K562 (cell line): ENCODE measurements at regions not wholly inside any gene's neighbourhood (a gene's known extent, or its start where the extent isn't known, plus 50 kb on each side); places are given as distances from the start of the nearest gene placed in this dataset.

Experiments used
- ATAC-seq: fragments of 200-7000 bp; cut with Tn5 transposase; 3 replicates; pipeline ENCODE4 v1.9.1; 2020; ENCODE audit warnings: moderate library complexity
- BruUV-seq: library from RNA; stranded (reverse); fragments of 400-500 nt; replicated peaks from 2 replicates; lab custom pipeline; 2021; lab: Mats Ljungman, UMichigan
- CTCF ChIA-PET: fragments of 300-600 bp; formaldehyde crosslinking; extraction: SDS; loops from one replicate; lab custom pipeline; 2021; ENCODE audit warnings: low intra/inter-chr PET ratio; lab: Yijun Ruan, JAX
- POLR2A ChIA-PET: fragments of 300-600, 350-650 bp; sonication (Branson Sonifier 250); formaldehyde crosslinking; extraction: SDS; loops from one replicate; lab custom pipeline; 2021; ENCODE audit warnings: antibody characterized with exemption, inconsistent platforms; lab: Yijun Ruan, JAX
- DNase-seq, 4 experiments: peaks; one replicate each; pipeline versions ENCODE4 v3.0.0 to v3.0.0-alpha.2; 2011 to 2018; ENCODE audit warnings: low spot score in 3 of 4, mixed read lengths in 3 of 4; ENCODE audit errors: extremely low read depth in 1 of 4
- FAIRE-seq: peaks from 2 replicates; lab custom pipeline; 2011; peaks lifted over from hg19 to GRCh38; lab: Jason Lieb, UNC
- H2AFZ ChIP-seq: 2 replicates; pipeline ENCODE4 v1.6.0; 2011; ENCODE audit warnings: low read depth, low read length, control low read depth, inconsistent platforms
- H3K27ac ChIP-seq: fragments of 200-600 bp; 3 replicates; pipeline ENCODE4 v1.8.0; 2011; ENCODE audit warnings: low read depth, mild to moderate bottlenecking, control low read depth, inconsistent platforms, low read length, moderate library complexity, mixed read lengths; ENCODE audit errors: extremely low read depth
- H3K27me3 ChIP-seq, 2 experiments: fragments of 300-600 bp in 1 of 2; 2 replicates in 1 of 2; 3 replicates in 1 of 2; pipeline versions ENCODE4 v1.6.0 to v1.8.0; 2011; ENCODE audit warnings: inconsistent platforms in 2 of 2, low read length in 2 of 2, mild to moderate bottlenecking in 1 of 2, mixed read lengths in 1 of 2, moderate library complexity in 1 of 2; ENCODE audit not compliant: control insufficient read depth in 2 of 2, insufficient read depth in 2 of 2
- H3K36me3 ChIP-seq: fragments of 300-600 bp; 3 replicates; pipeline ENCODE4 v1.8.0; 2011; ENCODE audit warnings: mild to moderate bottlenecking, low read length, inconsistent platforms; ENCODE audit not compliant: control insufficient read depth, insufficient read depth
- H3K4me1 ChIP-seq, 2 experiments: fragments of 200-600 bp in 1 of 2; replicated peaks in 1 of 2; 2 replicates in 1 of 2; 3 replicates in 1 of 2; pipeline versions ENCODE4 v1.5.1 to v1.8.0; 2011; ENCODE audit warnings: inconsistent platforms in 2 of 2, low read length in 2 of 2, mild to moderate bottlenecking in 1 of 2, mixed read lengths in 1 of 2, moderate library complexity in 1 of 2; ENCODE audit not compliant: control insufficient read depth in 2 of 2, insufficient read depth in 2 of 2
- H3K4me2 ChIP-seq: 2 replicates; pipeline ENCODE4 v1.6.1; 2011; ENCODE audit warnings: low read length, control low read depth, inconsistent platforms, mixed read lengths; ENCODE audit not compliant: insufficient read depth
- H3K4me3 ChIP-seq: fragments of 200-600 bp; sonication (generic), shearing (Covaris generic); 2 replicates; pipeline ENCODE4 v1.5.1; 2016; ENCODE audit warnings: control low read depth, inconsistent platforms
- H3K79me2 ChIP-seq: fragments of 200-600 bp; 3 replicates; pipeline ENCODE4 v1.8.0; 2011; ENCODE audit warnings: low read length, inconsistent platforms; ENCODE audit not compliant: control insufficient read depth, insufficient read depth
- H3K9ac ChIP-seq, 2 experiments: 2 replicates each; pipeline versions ENCODE4 v1.6.0 to v1.6.1; 2011; ENCODE audit warnings: low read depth in 2 of 2, low read length in 2 of 2, control low read depth in 1 of 2, inconsistent platforms in 1 of 2, mild to moderate bottlenecking in 1 of 2, mixed read lengths in 1 of 2; ENCODE audit not compliant: insufficient read depth in 1 of 2
- H3K9me1 ChIP-seq: one replicate; pipeline ENCODE4 v1.6.0; 2011; ENCODE audit warnings: inconsistent platforms, mild to moderate bottlenecking, low read length, moderate library complexity; ENCODE audit not compliant: control insufficient read depth, insufficient read depth
- H3K9me3 ChIP-seq: replicated peaks from 2 replicates; pipeline ENCODE4 v1.5.1; 2011; ENCODE audit warnings: low read depth, low read length, inconsistent platforms; ENCODE audit not compliant: control insufficient read depth, insufficient read depth
- H4K20me1 ChIP-seq: replicated peaks from 2 replicates; pipeline ENCODE4 v1.6.1; 2011; ENCODE audit warnings: low read length, inconsistent platforms, mixed read lengths; ENCODE audit not compliant: control insufficient read depth, insufficient read depth
- MYC ChIP-seq, 2 experiments: fragments of 250-450 bp in 1 of 2; sonication (Bioruptor Pico) in 1 of 2; IDR thresholded peaks; 2 replicates each; pipeline versions ENCODE4 v1.5.1 to v1.6.1; 2012 to 2021; ENCODE audit warnings: low read depth in 2 of 2, borderline replicate concordance in 1 of 2, improper control_type of control experiment in 1 of 2, low read length in 1 of 2, mild to moderate bottlenecking in 1 of 2, moderate library complexity in 1 of 2
- PCBP2 ChIP-seq: fragments of 200-400 bp; formaldehyde crosslinking; IDR thresholded peaks from 2 replicates; pipeline ENCODE4 v1.6.1; 2018; ENCODE audit warnings: low read length, low read depth, mild to moderate bottlenecking, moderate library complexity; ENCODE audit not compliant: poor library complexity, severe bottlenecking
- ZNF518B ChIP-seq: fragments of 250-450 bp; sonication (Bioruptor Pico); IDR thresholded peaks from 2 replicates; pipeline ENCODE4 v1.5.0; 2021; ENCODE audit warnings: mild to moderate bottlenecking, moderate library complexity
- WGBS: fragments of 100-300 bp; shearing (Covaris generic); methylation state at CpG from one replicate; pipeline ENCODE4 v1.1.6; 2016; ENCODE audit warnings: low coverage, mixed read lengths; ENCODE audit not compliant: insufficient coverage; ENCODE audit errors: missing lambda C conversion rate; 5-methylcytosine and 5-hydroxymethylcytosine counted together
- in situ Hi-C: fragments of 300-500 bp; cut with MboI; formaldehyde crosslinking; loops from 4 replicates; pipeline ENCODE4 v1.15.0; 2018; ENCODE audit warnings: inconsistent platforms, mixed read lengths
- intact Hi-C: fragments of 100-400 bp; cut with micrococcal nuclease; formaldehyde crosslinking; loops from 2 replicates; pipeline ENCODE4 v1.14.2; 2022

- H3K36me3 ChIP-seq = no peaks in the 10 kb centered on the region
- FAIRE-seq = no peak
- H3K4me2 ChIP-seq = no peak overlapping the region
- H3K9me3 ChIP-seq = no peaks in the 10 kb centered on the region
- no peaks in the 10 kb centered on the region for H4K20me1 ChIP-seq
- TF ChIP-seq MYC (IDR thresholded peaks at IDR 0.05; ENCODE audit: low read depth, low read length) (no peak), MYC (CRISPR knock-in tag; IDR thresholded peaks at IDR 0.05; ENCODE audit: borderline replicate concordance, low read depth) (no peak), ZNF518B (CRISPR knock-in tag) (no peak), PCBP2 (no peak)
- in situ Hi-C loops (no loop called here), intact Hi-C loops (no loop called here)
- WGBS = 0% methylated on average over 1 of the region's 1 CpG
- CTCF ChIA-PET = no interaction called here
- POLR2A ChIA-PET = no interaction called here
- no peaks in the 10 kb centered on the region for H3K79me2 ChIP-seq
- no peaks in the 10 kb centered on the region for H3K27me3 ChIP-seq
- BruUV-seq = no TSS peak
- H3K27ac ChIP-seq = no peak overlapping the region
- DNase-seq = no peak
- H3K4me1 ChIP-seq = no peaks in the 10 kb centered on the region
- no peaks in the 10 kb centered on the region for H3K9me1 ChIP-seq
- H2AFZ ChIP-seq = no peak overlapping the region
- ATAC-seq = no peak
- no peak overlapping the region for H3K9ac ChIP-seq
- H3K4me3 ChIP-seq = no peak overlapping the region
Measured at GRCh38 chr3:132087356-132087755, 52.5 kb upstream of the CPNE4 start.
